SK-N-SH treated with all-trans-retinoic acid at 6 μM for 48 hours (cell line): ENCODE measurements at regions not wholly inside any gene's neighbourhood (a gene's known extent, or its start where the extent isn't known, plus 50 kb on each side); places are given as distances from the start of the nearest gene placed in this dataset.

Experiments
- ATAC-seq: fragments of 200-7000 bp; cut with Tn5 transposase; 3 replicates; pipeline ENCODE4 v1.9.1; 2020; ENCODE audit warnings: mild to moderate bottlenecking, moderate library complexity
- ARNTL ChIP-seq: fragments of 450-650 bp; formaldehyde crosslinking; IDR thresholded peaks from 2 replicates; pipeline ENCODE4 v1.5.0; 2020; ENCODE audit warnings: low read depth, mild to moderate bottlenecking, moderate library complexity, borderline replicate concordance
- BACH2 ChIP-seq: fragments of 250-450 bp; sonication (Bioruptor Pico); IDR thresholded peaks from 2 replicates; pipeline ENCODE4 v1.9.0; 2021; ENCODE audit warnings: mild to moderate bottlenecking, borderline replicate concordance
- CSDC2 ChIP-seq: fragments of 250-450 bp; sonication (Bioruptor Pico); IDR thresholded peaks from 2 replicates; pipeline ENCODE4 v1.5.0; 2020; ENCODE audit warnings: mild to moderate bottlenecking, moderate library complexity
- ESRRG ChIP-seq: fragments of 250-450 bp; sonication (Bioruptor Pico); IDR thresholded peaks from 2 replicates; pipeline ENCODE4 v1.6.1; 2021; ENCODE audit warnings: mild to moderate bottlenecking
- GLIS3 ChIP-seq: fragments of 250-450 bp; sonication (Bioruptor Pico); IDR thresholded peaks from 2 replicates; pipeline ENCODE4 v1.5.0; 2020; ENCODE audit warnings: mild to moderate bottlenecking, moderate library complexity
- ISL1 ChIP-seq: fragments of 250-450 bp; sonication (Bioruptor Pico); IDR thresholded peaks from 2 replicates; pipeline ENCODE4 v2.1.2; 2022; ENCODE audit warnings: mild to moderate bottlenecking, moderate library complexity
- OSR1 ChIP-seq: fragments of 250-450 bp; sonication (Bioruptor Pico); IDR thresholded peaks from 2 replicates; pipeline ENCODE4 v1.8.0; 2022; ENCODE audit warnings: moderate library complexity, mild to moderate bottlenecking, inconsistent platforms
- PPARA ChIP-seq: fragments of 250-450 bp; sonication (Bioruptor Pico); IDR thresholded peaks from 2 replicates; pipeline ENCODE4 v1.5.0; 2020; ENCODE audit warnings: mild to moderate bottlenecking, borderline replicate concordance
- RARB ChIP-seq: fragments of 250-450 bp; sonication (Bioruptor Pico); IDR thresholded peaks from 2 replicates; pipeline ENCODE4 v1.8.0; 2021; ENCODE audit warnings: mild to moderate bottlenecking, moderate library complexity
- SNAI2 ChIP-seq: fragments of 250-450 bp; sonication (Bioruptor Pico); IDR thresholded peaks from 2 replicates; pipeline ENCODE4 v1.5.0; 2020; ENCODE audit warnings: mild to moderate bottlenecking, moderate library complexity
- TCF4 ChIP-seq: fragments of 250-450 bp; sonication (Bioruptor Pico); IDR thresholded peaks from 2 replicates; pipeline ENCODE4 v1.8.0; 2021; ENCODE audit warnings: mild to moderate bottlenecking, moderate library complexity, borderline replicate concordance
- TOX ChIP-seq: fragments of 250-450 bp; sonication (Bioruptor Pico); IDR thresholded peaks from 2 replicates; pipeline ENCODE4 v1.8.0; 2021; ENCODE audit warnings: mild to moderate bottlenecking, moderate library complexity, borderline replicate concordance
- ZC3H10 ChIP-seq: fragments of 250-450 bp; sonication (Bioruptor Pico); IDR thresholded peaks from 2 replicates; pipeline ENCODE4 v1.5.1; 2021; ENCODE audit warnings: mild to moderate bottlenecking, moderate library complexity
- ZFP3 ChIP-seq: fragments of 250-450 bp; sonication (Bioruptor Pico); IDR thresholded peaks from 2 replicates; pipeline ENCODE4 v1.5.0; 2020; ENCODE audit warnings: mild to moderate bottlenecking, moderate library complexity
- ZNF565 ChIP-seq: fragments of 450-650 bp; formaldehyde crosslinking; conservative IDR thresholded peaks from 2 replicates; pipeline ENCODE4 v1.5.0; 2020; ENCODE audit warnings: low read depth, mild to moderate bottlenecking, moderate library complexity
- ZNF70 ChIP-seq: fragments of 450-650 bp; formaldehyde crosslinking; IDR thresholded peaks from 2 replicates; pipeline ENCODE4 v1.5.0; 2020; ENCODE audit warnings: mild to moderate bottlenecking, moderate library complexity
- ZNF8 ChIP-seq: fragments of 450-650 bp; formaldehyde crosslinking; IDR thresholded peaks from 2 replicates; pipeline ENCODE4 v1.5.0; 2020; ENCODE audit warnings: mild to moderate bottlenecking, moderate library complexity
- TF ChIP-seq, protein P1 (sequence below): fragments of 250-450 bp; sonication (Bioruptor Pico); IDR thresholded peaks from 2 replicates; pipeline ENCODE4 v1.8.0; 2021; ENCODE audit warnings: low read depth, mild to moderate bottlenecking, moderate library complexity, borderline replicate concordance
- TF ChIP-seq, protein P2 (sequence below): fragments of 250-450 bp; sonication (Bioruptor Pico); IDR thresholded peaks from 2 replicates; pipeline ENCODE4 v1.5.1; 2021; ENCODE audit warnings: mild to moderate bottlenecking, moderate library complexity
- TF ChIP-seq, protein P3 (sequence below): fragments of 250-450 bp; sonication (Bioruptor Pico); IDR thresholded peaks from 2 replicates; pipeline ENCODE4 v1.8.0; 2020; ENCODE audit warnings: mild to moderate bottlenecking, moderate library complexity, borderline replicate concordance
- TF ChIP-seq, protein P4 (sequence below): fragments of 250-450 bp; sonication (Bioruptor Pico); IDR thresholded peaks from 2 replicates; pipeline ENCODE4 v1.5.1; 2020; ENCODE audit warnings: low read depth, mild to moderate bottlenecking, moderate library complexity

GRCh38 chr7:117995850-117996650, 122.8 kb upstream of the CTTNBP2 start:
- no peak for ATAC-seq
- TF ChIP-seq TOX (CRISPR knock-in tag) (no peak), ZNF70 (CRISPR knock-in tag) (no peak), ZFP3 (CRISPR knock-in tag) (no peak), ZNF8 (CRISPR knock-in tag) (no peak), GLIS3 (no peak), ARNTL (CRISPR knock-in tag) (no peak), ZC3H10 (CRISPR knock-in tag) (no peak), TCF4 (CRISPR knock-in tag) (no peak), ZNF565 (no peak), ESRRG (no peak), OSR1 (CRISPR knock-in tag) (no peak)
- TF ChIP-seq, protein P1, sequence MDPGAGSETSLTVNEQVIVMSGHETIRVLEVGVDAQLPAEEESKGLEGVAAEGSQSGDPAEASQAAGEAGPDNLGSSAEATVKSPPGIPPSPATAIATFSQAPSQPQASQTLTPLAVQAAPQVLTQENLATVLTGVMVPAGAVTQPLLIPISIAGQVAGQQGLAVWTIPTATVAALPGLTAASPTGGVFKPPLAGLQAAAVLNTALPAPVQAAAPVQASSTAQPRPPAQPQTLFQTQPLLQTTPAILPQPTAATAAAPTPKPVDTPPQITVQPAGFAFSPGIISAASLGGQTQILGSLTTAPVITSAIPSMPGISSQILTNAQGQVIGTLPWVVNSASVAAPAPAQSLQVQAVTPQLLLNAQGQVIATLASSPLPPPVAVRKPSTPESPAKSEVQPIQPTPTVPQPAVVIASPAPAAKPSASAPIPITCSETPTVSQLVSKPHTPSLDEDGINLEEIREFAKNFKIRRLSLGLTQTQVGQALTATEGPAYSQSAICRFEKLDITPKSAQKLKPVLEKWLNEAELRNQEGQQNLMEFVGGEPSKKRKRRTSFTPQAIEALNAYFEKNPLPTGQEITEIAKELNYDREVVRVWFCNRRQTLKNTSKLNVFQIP (CRISPR knock-in tag): no peak

- TF ChIP-seq BACH2 (CRISPR knock-in tag) (peak; percentile 66; the same call in 1 of the 2 replicates), ARNTL (CRISPR knock-in tag) (no peak)
- TF ChIP-seq, all 23 proteins: peak for 1
- no peak for ATAC-seq
Measured at GRCh38 chr7:117997862-117998825, 124.9 kb upstream of the CTTNBP2 start.

- no peak for TF ChIP-seq TOX (CRISPR knock-in tag)
- TF ChIP-seq, all 23 proteins: peak for 0
- no peak for ATAC-seq
Measured at GRCh38 chr7:118000480-118001202, 127.4 kb upstream of the CTTNBP2 start.

DNA sequence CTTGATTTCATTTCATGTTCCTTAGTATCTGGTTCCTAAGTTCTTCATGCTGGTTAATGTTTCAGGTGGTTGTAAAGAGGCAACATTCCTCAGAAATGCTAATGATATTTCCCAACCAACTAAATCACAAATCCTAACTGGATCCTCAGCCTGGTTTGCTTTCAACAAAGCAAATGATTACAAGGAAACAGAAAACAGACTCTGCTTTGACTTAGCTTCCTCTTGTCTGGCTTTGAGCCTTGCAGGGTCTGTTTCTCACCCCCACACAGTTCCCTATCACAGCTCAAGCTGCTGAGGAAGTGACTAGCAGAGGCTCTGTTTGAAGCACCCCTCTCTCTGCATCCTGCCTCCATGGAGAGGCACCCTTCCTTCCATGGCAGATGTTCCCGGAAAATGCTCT, 130.2 kb upstream of the CTTNBP2 start:
- ATAC-seq: no peak
- no peak for TF ChIP-seq OSR1 (CRISPR knock-in tag)
- no peak for TF ChIP-seq TCF4 (CRISPR knock-in tag)
- TF ChIP-seq GLIS3: no peak
- TF ChIP-seq ESRRG: no peak
- TF ChIP-seq ZFP3 (CRISPR knock-in tag): no peak

- TF ChIP-seq GLIS3: no peak
- TF ChIP-seq CSDC2 (CRISPR knock-in tag): no peak
- TF ChIP-seq, protein P2, sequence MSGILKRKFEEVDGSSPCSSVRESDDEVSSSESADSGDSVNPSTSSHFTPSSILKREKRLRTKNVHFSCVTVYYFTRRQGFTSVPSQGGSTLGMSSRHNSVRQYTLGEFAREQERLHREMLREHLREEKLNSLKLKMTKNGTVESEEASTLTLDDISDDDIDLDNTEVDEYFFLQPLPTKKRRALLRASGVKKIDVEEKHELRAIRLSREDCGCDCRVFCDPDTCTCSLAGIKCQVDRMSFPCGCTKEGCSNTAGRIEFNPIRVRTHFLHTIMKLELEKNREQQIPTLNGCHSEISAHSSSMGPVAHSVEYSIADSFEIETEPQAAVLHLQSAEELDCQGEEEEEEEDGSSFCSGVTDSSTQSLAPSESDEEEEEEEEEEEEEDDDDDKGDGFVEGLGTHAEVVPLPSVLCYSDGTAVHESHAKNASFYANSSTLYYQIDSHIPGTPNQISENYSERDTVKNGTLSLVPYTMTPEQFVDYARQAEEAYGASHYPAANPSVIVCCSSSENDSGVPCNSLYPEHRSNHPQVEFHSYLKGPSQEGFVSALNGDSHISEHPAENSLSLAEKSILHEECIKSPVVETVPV (CRISPR knock-in tag): no peak
- TF ChIP-seq, protein P3, sequence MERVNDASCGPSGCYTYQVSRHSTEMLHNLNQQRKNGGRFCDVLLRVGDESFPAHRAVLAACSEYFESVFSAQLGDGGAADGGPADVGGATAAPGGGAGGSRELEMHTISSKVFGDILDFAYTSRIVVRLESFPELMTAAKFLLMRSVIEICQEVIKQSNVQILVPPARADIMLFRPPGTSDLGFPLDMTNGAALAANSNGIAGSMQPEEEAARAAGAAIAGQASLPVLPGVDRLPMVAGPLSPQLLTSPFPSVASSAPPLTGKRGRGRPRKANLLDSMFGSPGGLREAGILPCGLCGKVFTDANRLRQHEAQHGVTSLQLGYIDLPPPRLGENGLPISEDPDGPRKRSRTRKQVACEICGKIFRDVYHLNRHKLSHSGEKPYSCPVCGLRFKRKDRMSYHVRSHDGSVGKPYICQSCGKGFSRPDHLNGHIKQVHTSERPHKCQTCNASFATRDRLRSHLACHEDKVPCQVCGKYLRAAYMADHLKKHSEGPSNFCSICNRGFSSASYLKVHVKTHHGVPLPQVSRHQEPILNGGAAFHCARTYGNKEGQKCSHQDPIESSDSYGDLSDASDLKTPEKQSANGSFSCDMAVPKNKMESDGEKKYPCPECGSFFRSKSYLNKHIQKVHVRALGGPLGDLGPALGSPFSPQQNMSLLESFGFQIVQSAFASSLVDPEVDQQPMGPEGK (CRISPR knock-in tag): no peak
- no peak for TF ChIP-seq RARB
- TF ChIP-seq ARNTL (CRISPR knock-in tag): no peak
- no peak for TF ChIP-seq ESRRG
- no peak for TF ChIP-seq TCF4 (CRISPR knock-in tag)
- TF ChIP-seq TOX (CRISPR knock-in tag): no peak
- no peak for TF ChIP-seq ZNF8 (CRISPR knock-in tag)
- TF ChIP-seq ISL1 (CRISPR knock-in tag): no peak
- TF ChIP-seq SNAI2 (CRISPR knock-in tag): no peak
- TF ChIP-seq BACH2 (CRISPR knock-in tag): no peak
- TF ChIP-seq ZC3H10 (CRISPR knock-in tag): no peak
- TF ChIP-seq OSR1 (CRISPR knock-in tag): no peak
- TF ChIP-seq, protein P1 (CRISPR knock-in tag): no peak
- no peak for TF ChIP-seq ZNF70 (CRISPR knock-in tag)
- no peak for TF ChIP-seq ZFP3 (CRISPR knock-in tag)
- no peak for TF ChIP-seq PPARA (CRISPR knock-in tag)
- TF ChIP-seq, protein P4, sequence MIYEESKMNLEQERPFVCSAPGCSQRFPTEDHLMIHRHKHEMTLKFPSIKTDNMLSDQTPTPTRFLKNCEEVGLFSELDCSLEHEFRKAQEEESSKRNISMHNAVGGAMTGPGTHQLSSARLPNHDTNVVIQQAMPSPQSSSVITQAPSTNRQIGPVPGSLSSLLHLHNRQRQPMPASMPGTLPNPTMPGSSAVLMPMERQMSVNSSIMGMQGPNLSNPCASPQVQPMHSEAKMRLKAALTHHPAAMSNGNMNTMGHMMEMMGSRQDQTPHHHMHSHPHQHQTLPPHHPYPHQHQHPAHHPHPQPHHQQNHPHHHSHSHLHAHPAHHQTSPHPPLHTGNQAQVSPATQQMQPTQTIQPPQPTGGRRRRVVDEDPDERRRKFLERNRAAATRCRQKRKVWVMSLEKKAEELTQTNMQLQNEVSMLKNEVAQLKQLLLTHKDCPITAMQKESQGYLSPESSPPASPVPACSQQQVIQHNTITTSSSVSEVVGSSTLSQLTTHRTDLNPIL (CRISPR knock-in tag): no peak
- no peak for ATAC-seq
Measured at GRCh38 chr7:118005026-118005425, 131.8 kb upstream of the CTTNBP2 start.
